PFSK-1 (cell line): ENCODE measurements at regions not wholly inside any gene's neighbourhood (a gene's known extent, or its start where the extent isn't known, plus 50 kb on each side); places are given as distances from the start of the nearest gene placed in this dataset.

Experiments used
- FOXP2 ChIP-seq: optimal IDR thresholded peaks from 2 replicates; pipeline ENCODE3; 2011; ENCODE audit warnings: borderline replicate concordance, control low read depth, inconsistent platforms; ENCODE audit not compliant: insufficient read depth; ENCODE audit errors: extremely low read length, extremely low read depth
- POLR2AphosphoS5 ChIP-seq: IDR thresholded peaks from 2 replicates; pipeline ENCODE4 v1.6.1; 2012; ENCODE audit warnings: low read depth, mild to moderate bottlenecking, control low read depth, low read length, moderate library complexity
- SIN3A ChIP-seq: IDR thresholded peaks from 2 replicates; pipeline ENCODE4 v1.6.1; 2012; ENCODE audit warnings: mild to moderate bottlenecking, low read length, moderate library complexity, borderline replicate concordance; ENCODE audit not compliant: insufficient read depth
- TAF1 ChIP-seq: IDR thresholded peaks from 2 replicates; pipeline ENCODE4 v1.6.1; 2012; ENCODE audit warnings: low read length, control low read depth, borderline replicate concordance; ENCODE audit not compliant: insufficient read depth
- TF ChIP-seq, protein P1 (sequence below), 2 experiments: IDR thresholded peaks; 2 replicates each; pipeline versions ENCODE4 v1.6.1 to v1.8.0; 2011 to 2012; ENCODE audit warnings: low read depth in 2 of 2, low read length in 2 of 2, control low read depth in 1 of 2, inconsistent platforms in 1 of 2, mild to moderate bottlenecking in 1 of 2, moderate library complexity in 1 of 2; ENCODE audit not compliant: insufficient read depth in 1 of 2

DNA sequence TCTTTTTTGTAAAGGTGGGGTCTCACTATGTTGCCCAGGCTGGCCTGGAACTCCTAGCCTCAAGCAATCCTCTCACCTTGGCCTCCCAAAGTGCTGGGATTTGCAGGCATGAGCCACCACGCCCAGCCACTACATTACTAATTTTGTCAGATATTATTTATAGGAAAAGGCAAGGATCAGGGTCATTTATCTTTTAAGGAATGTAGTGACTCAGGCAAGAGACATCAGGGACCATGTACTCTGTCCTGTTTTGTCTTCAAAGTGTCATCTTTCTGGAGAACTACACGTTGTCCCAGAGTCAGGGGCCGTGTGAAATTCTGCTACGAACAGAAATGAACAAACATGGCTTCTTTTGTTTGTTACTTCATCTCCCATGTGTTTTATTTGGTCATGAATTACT, 105.3 kb downstream of the NPTX2 start:
- no peak for TF ChIP-seq SIN3A
- TF ChIP-seq, protein P1, sequence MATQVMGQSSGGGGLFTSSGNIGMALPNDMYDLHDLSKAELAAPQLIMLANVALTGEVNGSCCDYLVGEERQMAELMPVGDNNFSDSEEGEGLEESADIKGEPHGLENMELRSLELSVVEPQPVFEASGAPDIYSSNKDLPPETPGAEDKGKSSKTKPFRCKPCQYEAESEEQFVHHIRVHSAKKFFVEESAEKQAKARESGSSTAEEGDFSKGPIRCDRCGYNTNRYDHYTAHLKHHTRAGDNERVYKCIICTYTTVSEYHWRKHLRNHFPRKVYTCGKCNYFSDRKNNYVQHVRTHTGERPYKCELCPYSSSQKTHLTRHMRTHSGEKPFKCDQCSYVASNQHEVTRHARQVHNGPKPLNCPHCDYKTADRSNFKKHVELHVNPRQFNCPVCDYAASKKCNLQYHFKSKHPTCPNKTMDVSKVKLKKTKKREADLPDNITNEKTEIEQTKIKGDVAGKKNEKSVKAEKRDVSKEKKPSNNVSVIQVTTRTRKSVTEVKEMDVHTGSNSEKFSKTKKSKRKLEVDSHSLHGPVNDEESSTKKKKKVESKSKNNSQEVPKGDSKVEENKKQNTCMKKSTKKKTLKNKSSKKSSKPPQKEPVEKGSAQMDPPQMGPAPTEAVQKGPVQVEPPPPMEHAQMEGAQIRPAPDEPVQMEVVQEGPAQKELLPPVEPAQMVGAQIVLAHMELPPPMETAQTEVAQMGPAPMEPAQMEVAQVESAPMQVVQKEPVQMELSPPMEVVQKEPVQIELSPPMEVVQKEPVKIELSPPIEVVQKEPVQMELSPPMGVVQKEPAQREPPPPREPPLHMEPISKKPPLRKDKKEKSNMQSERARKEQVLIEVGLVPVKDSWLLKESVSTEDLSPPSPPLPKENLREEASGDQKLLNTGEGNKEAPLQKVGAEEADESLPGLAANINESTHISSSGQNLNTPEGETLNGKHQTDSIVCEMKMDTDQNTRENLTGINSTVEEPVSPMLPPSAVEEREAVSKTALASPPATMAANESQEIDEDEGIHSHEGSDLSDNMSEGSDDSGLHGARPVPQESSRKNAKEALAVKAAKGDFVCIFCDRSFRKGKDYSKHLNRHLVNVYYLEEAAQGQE (IDR thresholded peaks at IDR 0.05; ENCODE audit: insufficient read depth in 1 of 2, low read depth in 2 of 2, low read length in 2 of 2): no peak
- no peak for TF ChIP-seq TAF1
- TF ChIP-seq POLR2AphosphoS5: no peak
- TF ChIP-seq FOXP2: no peak

DNA sequence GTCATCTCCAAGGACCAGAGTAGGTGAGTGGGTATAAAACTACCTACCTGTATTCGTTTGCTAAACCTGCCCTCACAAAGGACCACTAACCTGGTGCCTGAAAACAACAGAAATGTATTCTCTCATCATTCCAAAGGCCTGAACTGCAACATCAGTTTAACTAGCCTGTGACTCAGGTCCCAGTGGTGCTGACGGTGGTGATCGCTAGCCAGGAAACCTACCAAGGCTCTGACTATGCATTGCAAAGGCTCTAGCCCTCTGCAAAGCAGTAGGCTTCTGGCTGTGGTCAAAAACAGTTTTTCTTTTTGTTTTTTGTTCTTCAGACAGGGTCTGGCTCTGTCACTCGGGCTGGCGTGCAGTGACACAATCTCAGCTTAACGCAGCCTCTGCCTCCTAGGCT, 107.5 kb downstream of the NPTX2 start:
- TF ChIP-seq TAF1 (no peak), POLR2AphosphoS5 (no peak), SIN3A (no peak), FOXP2 (no peak)
- TF ChIP-seq, protein P1 (IDR thresholded peaks at IDR 0.05; ENCODE audit: insufficient read depth in 1 of 2, low read depth in 2 of 2, low read length in 2 of 2): no peak

DNA sequence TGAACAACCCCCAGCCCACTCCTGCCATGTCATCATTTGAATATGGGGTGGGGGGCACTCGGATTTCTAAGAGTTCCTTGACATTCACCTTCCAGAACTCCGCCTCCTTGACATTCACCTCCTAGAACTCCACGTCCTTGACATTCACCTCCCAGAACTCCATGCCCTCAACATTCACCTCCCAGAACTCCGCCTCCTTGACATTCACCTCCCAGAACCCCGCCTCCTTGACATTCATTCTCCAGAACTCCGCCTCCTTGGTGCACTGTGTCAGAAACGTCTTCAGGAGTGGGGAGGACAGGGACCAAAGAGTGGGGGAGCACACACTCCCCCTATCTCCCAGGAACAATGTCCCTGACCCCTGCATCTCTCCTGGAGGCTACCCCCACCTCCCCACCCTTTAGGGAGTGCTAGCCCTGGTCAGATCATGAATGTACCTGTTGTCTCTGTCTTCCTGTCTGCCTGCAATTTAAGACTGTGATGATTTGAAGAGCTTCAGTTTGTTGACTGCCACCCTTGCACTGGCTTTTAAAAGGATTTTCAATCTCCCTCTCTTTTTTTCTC, 110.1 kb downstream of the NPTX2 start:
- TF ChIP-seq SIN3A (no peak), POLR2AphosphoS5 (no peak), TAF1 (no peak), FOXP2 (no peak)
- TF ChIP-seq, protein P1 (IDR thresholded peaks at IDR 0.05; ENCODE audit: insufficient read depth in 1 of 2, low read depth in 2 of 2, low read length in 2 of 2): no peak

DNA sequence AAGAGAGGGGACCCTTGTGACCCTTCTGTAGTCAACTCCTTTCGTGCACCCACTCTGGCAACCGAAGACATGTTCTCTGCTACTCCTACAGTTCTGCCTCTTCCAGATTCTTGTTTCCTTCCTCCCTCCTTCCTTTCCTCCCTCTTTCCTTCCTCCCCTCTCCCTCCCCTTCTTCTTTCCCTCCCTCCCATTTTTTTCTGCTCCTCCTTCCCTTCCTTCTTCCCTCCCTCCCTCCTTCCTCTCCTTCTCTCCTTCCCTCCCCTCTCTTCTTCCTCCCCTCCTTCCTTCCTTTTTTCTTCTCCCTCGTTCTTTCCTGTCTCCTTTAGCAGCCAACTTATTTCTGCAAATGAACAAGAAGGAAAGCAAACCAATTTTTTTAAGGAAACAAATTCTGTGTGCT, 111.5 kb downstream of the NPTX2 start:
- no peak for TF ChIP-seq TAF1
- no peak for TF ChIP-seq SIN3A
- TF ChIP-seq POLR2AphosphoS5: no peak
- TF ChIP-seq FOXP2: no peak
- TF ChIP-seq, protein P1 (IDR thresholded peaks at IDR 0.05; ENCODE audit: insufficient read depth in 1 of 2, low read depth in 2 of 2, low read length in 2 of 2): no peak

DNA sequence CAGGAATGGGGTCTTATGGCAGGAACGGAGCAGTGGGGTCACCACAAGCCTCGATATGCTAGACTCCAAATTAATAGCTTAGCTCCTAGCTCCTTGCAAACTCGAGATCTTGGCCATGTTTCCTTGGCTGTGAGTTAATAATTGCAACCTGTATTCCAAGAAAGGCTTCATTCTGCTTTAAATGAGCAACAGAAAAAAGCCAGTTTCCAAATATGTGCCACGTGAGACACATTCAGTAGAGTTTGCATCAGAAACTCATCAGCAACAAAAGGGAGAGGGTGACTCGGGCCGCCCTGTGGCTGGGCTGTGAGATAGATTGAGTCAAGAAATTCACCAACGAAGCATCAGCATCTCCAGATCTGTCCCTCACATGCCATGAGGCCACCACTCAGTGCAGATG, 112.0 kb downstream of the NPTX2 start:
- TF ChIP-seq POLR2AphosphoS5 (no peak), TAF1 (no peak), SIN3A (no peak)
- TF ChIP-seq, protein P1 (IDR thresholded peaks at IDR 0.05; ENCODE audit: insufficient read depth in 1 of 2, low read depth in 2 of 2, low read length in 2 of 2): no peak
